NB4 (cell line): ENCODE measurements at regions not wholly inside any gene's neighbourhood (a gene's known extent, or its start where the extent isn't known, plus 50 kb on each side); places are given as distances from the start of the nearest gene placed in this dataset.

ENCODE experiments used
- DNase-seq: peaks from one replicate; pipeline ENCODE4 v3.0.0; 2010; ENCODE audit warnings: low read depth
- H3K4me3 ChIP-seq: one replicate; pipeline ENCODE4 v1.5.1; 2011; ENCODE audit warnings: mild to moderate bottlenecking, low read depth, low read length, moderate library complexity
- CTCF ChIP-seq: IDR thresholded peaks from one replicate; pipeline ENCODE4 v1.5.1; 2012; ENCODE audit warnings: low read depth, low read length
- MAX ChIP-seq: IDR thresholded peaks from 2 replicates; pipeline ENCODE4 v1.6.1; 2011; ENCODE audit warnings: low read depth, low read length
- MYC ChIP-seq: IDR thresholded peaks from 2 replicates; pipeline ENCODE4 v1.6.1; 2011; ENCODE audit warnings: low read depth, low read length
- POLR2A ChIP-seq: IDR thresholded peaks from 2 replicates; pipeline ENCODE4 v1.6.1; 2011; ENCODE audit warnings: mild to moderate bottlenecking; ENCODE audit not compliant: insufficient read length; ENCODE audit errors: extremely low read depth

GRCh38 chr11:80415580-80415979 lies 974.8 kb upstream of the TENM4 start:
- DNase-seq = no peak
- H3K4me3 ChIP-seq = no peak overlapping the region
- TF ChIP-seq MYC = no peak
- TF ChIP-seq POLR2A = no peak
- TF ChIP-seq CTCF = no peak
- TF ChIP-seq MAX = no peak

GRCh38 chr11:80414181-80415165 lies 973.6 kb upstream of the TENM4 start:
- no peak overlapping the region for H3K4me3 ChIP-seq
- no peak for DNase-seq
- TF ChIP-seq MYC (no peak), MAX (no peak), POLR2A (no peak), CTCF (no peak)

- TF ChIP-seq CTCF (no peak), MAX (no peak), MYC (no peak), POLR2A (no peak)
- no peak overlapping the region for H3K4me3 ChIP-seq
- no peak for DNase-seq
Observed at GRCh38 chr11:80412604-80413003, 971.8 kb upstream of the TENM4 start.

GRCh38 chr11:80393210-80393609 lies 952.4 kb upstream of the TENM4 start:
- no peak for DNase-seq
- H3K4me3 ChIP-seq = no peak overlapping the region
- no peak for TF ChIP-seq MAX
- no peak for TF ChIP-seq CTCF
- TF ChIP-seq MYC = no peak
- no peak for TF ChIP-seq POLR2A

- TF ChIP-seq CTCF = no peak
- TF ChIP-seq MAX = no peak
- TF ChIP-seq MYC = no peak
- TF ChIP-seq POLR2A = no peak
Observed at GRCh38 chr11:80390505-80390904, 949.7 kb upstream of the TENM4 start.

More at GRCh38 chr11:80390505-80390904, 949.7 kb upstream of the TENM4 start:
- H3K4me3 ChIP-seq = no peak overlapping the region
- no peak for DNase-seq
